Activated naive CD8-positive, alpha-beta T cell treated with anti-CD3 and anti-CD28 coated beads, Interleukin-2, amount 10 ng/mL, durations not matched to agents 7 days and 5 days (primary cell): ENCODE measurements at regions not wholly inside any gene's neighbourhood (a gene's known extent, or its start where the extent isn't known, plus 50 kb on each side); places are given as distances from the start of the nearest gene placed in this dataset.
"Not testable (repeated sequence)": the region's sequence is repeated elsewhere in the genome, so short reads cannot be mapped to it uniquely, and the experiment has no call there.

Source experiments
- ATAC-seq: fragments of 150-1000 bp; cut with Tn5 transposase; one replicate; pipeline ENCODE4 v1.10.0; 2021; ENCODE audit warnings: low read depth, moderate library complexity
- POLR2A ChIA-PET: fragments of 350-600 bp; sonication (Branson Sonifier 250); formaldehyde crosslinking; loops from one replicate; lab custom pipeline; 2021; ENCODE audit warnings: antibody characterized with exemption; lab: Charles Lee
- DNase-seq: peaks from one replicate; pipeline ENCODE4 v3.0.0; 2021
- H3K27ac Mint-ChIP-seq: one replicate; pipeline ENCODE4 v1.8.0; 2022; ENCODE audit warnings: mild to moderate bottlenecking, mixed read lengths
- H3K27me3 Mint-ChIP-seq: one replicate; pipeline ENCODE4 v1.8.0; 2022; ENCODE audit warnings: mild to moderate bottlenecking, moderate library complexity, mixed read lengths
- H3K36me3 Mint-ChIP-seq: one replicate; pipeline ENCODE4 v1.8.0; 2021; ENCODE audit warnings: mild to moderate bottlenecking, mixed read lengths
- H3K4me1 Mint-ChIP-seq: one replicate; pipeline ENCODE4 v1.8.0; 2021; ENCODE audit warnings: mixed read lengths
- H3K4me3 Mint-ChIP-seq: one replicate; pipeline ENCODE4 v1.8.0; 2022; ENCODE audit warnings: mild to moderate bottlenecking, moderate library complexity, mixed read lengths
- H3K9me3 Mint-ChIP-seq: one replicate; pipeline ENCODE4 v1.8.0; 2021; ENCODE audit warnings: mixed read lengths

DNA sequence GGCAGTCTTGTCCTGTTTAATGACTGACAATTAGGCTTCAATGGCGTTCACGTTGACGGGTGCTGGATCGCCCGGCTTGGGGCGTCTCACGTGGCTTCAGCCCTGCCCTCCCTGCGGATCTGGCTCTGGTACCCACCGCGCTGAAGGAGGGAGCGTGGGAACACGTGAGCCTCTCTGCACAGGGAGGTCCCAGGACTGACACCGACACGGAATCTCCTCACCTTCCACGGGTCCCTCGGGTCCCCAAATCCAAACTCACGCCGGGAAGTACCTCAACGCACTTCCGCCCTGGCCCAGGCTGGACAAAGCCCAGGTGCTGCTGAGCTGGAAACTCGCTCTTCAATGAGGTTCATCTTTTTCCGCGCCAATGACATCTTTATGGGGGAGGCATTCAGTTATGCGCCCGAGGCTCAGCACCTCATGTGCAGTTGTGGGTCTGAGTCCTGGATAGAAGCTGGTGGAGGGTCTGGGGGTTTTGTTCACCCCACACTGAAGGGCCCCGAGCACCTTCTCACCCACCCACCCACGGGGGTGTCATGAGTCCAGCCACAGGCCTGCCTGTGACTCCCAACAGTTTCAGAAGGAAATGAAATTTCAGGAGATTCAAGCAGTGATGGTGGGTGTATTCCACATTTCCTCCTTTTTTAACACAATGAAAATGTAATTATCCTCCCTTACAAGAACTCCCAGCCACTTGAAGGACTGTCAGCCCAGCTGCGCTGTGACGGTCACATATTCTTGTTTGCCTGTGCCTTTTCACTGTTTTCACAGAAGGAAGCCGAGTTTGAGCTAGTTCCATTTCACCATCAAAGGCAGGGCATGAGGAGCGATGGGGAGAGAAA is 251.7 kb upstream of the SFSWAP start:
- ATAC-seq (no peak), DNase-seq (no peak)
- Mint-ChIP-seq H3K9me3 (no peaks in the 10 kb centered on the region), H3K27ac (no peak overlapping the region), H3K27me3 (no peaks in the 10 kb centered on the region), H3K4me3 (no peak overlapping the region), H3K4me1 (no peaks in the 10 kb centered on the region), H3K36me3 (no peaks in the 10 kb centered on the region)
- POLR2A ChIA-PET, result no interaction called here

- no peaks in the 10 kb centered on the region for H3K27me3 Mint-ChIP-seq
Measured at GRCh38 chr12:131459773-131460365, 251.0 kb upstream of the SFSWAP start.

GRCh38 chr12:131460520-131460919 is 250.4 kb upstream of the SFSWAP start:
- Mint-ChIP-seq H3K4me3 (no peak overlapping the region), H3K27me3 (no peaks in the 10 kb centered on the region), H3K9me3 (no peaks in the 10 kb centered on the region), H3K36me3 (no peaks in the 10 kb centered on the region), H3K4me1 (no peaks in the 10 kb centered on the region), H3K27ac (no peak overlapping the region)
- POLR2A ChIA-PET, result no interaction called here
- DNase-seq (no peak), ATAC-seq (no peak)

More at GRCh38 chr12:131459773-131460365, 251.0 kb upstream of the SFSWAP start:
- ATAC-seq, result no peak
- Mint-ChIP-seq H3K9me3 (no peaks in the 10 kb centered on the region), H3K36me3 (no peaks in the 10 kb centered on the region), H3K4me1 (no peaks in the 10 kb centered on the region), H3K4me3 (no peak overlapping the region), H3K27ac (no peak overlapping the region)
- no peak for DNase-seq
- POLR2A ChIA-PET, result no interaction called here

DNA sequence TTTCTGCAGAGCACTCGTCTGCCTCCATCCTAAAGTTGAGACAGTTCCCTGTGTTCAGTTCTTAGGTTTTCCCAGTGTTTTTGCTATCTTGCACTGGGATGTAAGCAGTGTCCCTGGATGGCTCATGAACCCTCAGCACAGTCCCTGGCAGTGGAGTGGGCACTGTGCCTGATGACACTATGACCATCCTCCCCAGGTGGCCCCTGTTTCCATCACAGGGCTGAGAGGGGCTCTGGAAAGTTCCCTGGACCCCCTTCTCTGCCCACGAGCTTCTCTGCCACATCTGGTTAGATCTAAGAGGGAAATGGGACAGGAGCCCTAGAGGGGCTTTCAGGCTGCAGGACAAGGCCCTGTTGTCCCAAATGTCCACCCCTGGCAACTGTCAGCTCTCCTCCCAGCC is 249.8 kb upstream of the SFSWAP start:
- H3K27ac Mint-ChIP-seq, result no peak overlapping the region
- POLR2A ChIA-PET, result no interaction called here
- no peaks in the 10 kb centered on the region for H3K4me1 Mint-ChIP-seq
- ATAC-seq, result no peak
- no peak overlapping the region for H3K4me3 Mint-ChIP-seq
- no peaks in the 10 kb centered on the region for H3K27me3 Mint-ChIP-seq
- no peaks in the 10 kb centered on the region for H3K36me3 Mint-ChIP-seq
- no peak for DNase-seq
- H3K9me3 Mint-ChIP-seq, result no peaks in the 10 kb centered on the region

GRCh38 chr12:131463174-131463573 is 247.7 kb upstream of the SFSWAP start:
- Mint-ChIP-seq H3K9me3 (no peaks in the 10 kb centered on the region), H3K27me3 (no peaks in the 10 kb centered on the region), H3K4me1 (no peaks in the 10 kb centered on the region), H3K36me3 (no peaks in the 10 kb centered on the region), H3K4me3 (no peak overlapping the region), H3K27ac (no peak overlapping the region)
- no peak for DNase-seq
- ATAC-seq, result no peak
- POLR2A ChIA-PET, result no interaction called here

- H3K9me3 Mint-ChIP-seq, result no peaks in the 10 kb centered on the region
- DNase-seq, result no peak
- POLR2A ChIA-PET, result no interaction called here
- no peaks in the 10 kb centered on the region for H3K36me3 Mint-ChIP-seq
- ATAC-seq, result no peak
- H3K27me3 Mint-ChIP-seq, result no peaks in the 10 kb centered on the region
- no peak overlapping the region for H3K4me3 Mint-ChIP-seq
- H3K4me1 Mint-ChIP-seq, result no peaks in the 10 kb centered on the region
- no peak overlapping the region for H3K27ac Mint-ChIP-seq
Measured at GRCh38 chr12:131464081-131464480, 246.8 kb upstream of the SFSWAP start.

DNA sequence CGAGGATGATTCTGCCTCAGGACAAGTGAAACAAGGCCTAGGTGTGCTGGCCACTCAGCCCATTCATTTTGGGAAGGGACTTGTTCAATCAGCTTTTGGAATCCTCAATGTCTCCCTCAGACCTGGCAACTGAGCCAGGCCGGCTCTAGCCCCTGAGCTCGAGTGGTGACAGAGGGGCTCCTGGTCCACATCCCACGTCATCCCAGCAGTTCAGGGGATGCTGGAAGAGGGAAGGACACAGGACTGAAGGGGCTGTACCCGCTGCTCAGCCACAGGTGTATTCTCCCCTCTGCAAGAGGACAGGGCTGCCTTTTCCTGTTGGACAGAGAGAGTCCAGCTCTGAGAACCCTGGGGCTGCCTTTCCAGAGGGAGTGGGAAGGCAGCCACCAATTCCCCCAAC is 244.6 kb upstream of the SFSWAP start:
- POLR2A ChIA-PET, result no interaction called here
- no peaks in the 10 kb centered on the region for H3K4me1 Mint-ChIP-seq
- ATAC-seq (no peak), DNase-seq (no peak)
- H3K27ac Mint-ChIP-seq, result no peak overlapping the region
- H3K4me3 Mint-ChIP-seq, result no peak overlapping the region
- no peaks in the 10 kb centered on the region for H3K27me3 Mint-ChIP-seq
- no peaks in the 10 kb centered on the region for H3K9me3 Mint-ChIP-seq
- no peaks in the 10 kb centered on the region for H3K36me3 Mint-ChIP-seq

GRCh38 chr12:131466932-131467331 is 244.0 kb upstream of the SFSWAP start:
- no peak overlapping the region for H3K27ac Mint-ChIP-seq
- POLR2A ChIA-PET, result no interaction called here

GRCh38 chr12:131468206-131468605 is 242.7 kb upstream of the SFSWAP start:
- H3K27me3 Mint-ChIP-seq, result no peaks in the 10 kb centered on the region
- no peak for ATAC-seq
- no peaks in the 10 kb centered on the region for H3K4me1 Mint-ChIP-seq
- H3K4me3 Mint-ChIP-seq, result no peak overlapping the region
- POLR2A ChIA-PET, result no interaction called here
- H3K27ac Mint-ChIP-seq, result no peak overlapping the region
- DNase-seq, result no peak
- no peaks in the 10 kb centered on the region for H3K36me3 Mint-ChIP-seq
- H3K9me3 Mint-ChIP-seq, result no peaks in the 10 kb centered on the region

More at GRCh38 chr12:131466932-131467331, 244.0 kb upstream of the SFSWAP start:
- Mint-ChIP-seq H3K4me3 (no peak overlapping the region), H3K9me3 (no peaks in the 10 kb centered on the region), H3K4me1 (no peaks in the 10 kb centered on the region), H3K27me3 (no peaks in the 10 kb centered on the region), H3K36me3 (no peaks in the 10 kb centered on the region)
- ATAC-seq (no peak), DNase-seq (no peak)

GRCh38 chr12:131469945-131470344 is 240.9 kb upstream of the SFSWAP start:
- H3K4me1 Mint-ChIP-seq, H3K27me3 Mint-ChIP-seq, POLR2A ChIA-PET: not testable (repeated sequence)

GRCh38 chr12:131471271-131471905 is 239.5 kb upstream of the SFSWAP start:
- Mint-ChIP-seq H3K9me3 (no peaks in the 10 kb centered on the region), H3K27me3 (no peaks in the 10 kb centered on the region), H3K4me3 (no peak overlapping the region), H3K36me3 (no peaks in the 10 kb centered on the region), H3K4me1 (peaks cover 3% of the 10 kb centered on the region), H3K27ac (no peak overlapping the region)
- DNase-seq (no peak), ATAC-seq (no peak)
- POLR2A ChIA-PET, result no interaction called here

More at GRCh38 chr12:131469945-131470344, 240.9 kb upstream of the SFSWAP start:
- DNase-seq, H3K9me3 Mint-ChIP-seq, H3K4me3 Mint-ChIP-seq, ATAC-seq, H3K36me3 Mint-ChIP-seq, H3K27ac Mint-ChIP-seq: not testable (repeated sequence)

DNA sequence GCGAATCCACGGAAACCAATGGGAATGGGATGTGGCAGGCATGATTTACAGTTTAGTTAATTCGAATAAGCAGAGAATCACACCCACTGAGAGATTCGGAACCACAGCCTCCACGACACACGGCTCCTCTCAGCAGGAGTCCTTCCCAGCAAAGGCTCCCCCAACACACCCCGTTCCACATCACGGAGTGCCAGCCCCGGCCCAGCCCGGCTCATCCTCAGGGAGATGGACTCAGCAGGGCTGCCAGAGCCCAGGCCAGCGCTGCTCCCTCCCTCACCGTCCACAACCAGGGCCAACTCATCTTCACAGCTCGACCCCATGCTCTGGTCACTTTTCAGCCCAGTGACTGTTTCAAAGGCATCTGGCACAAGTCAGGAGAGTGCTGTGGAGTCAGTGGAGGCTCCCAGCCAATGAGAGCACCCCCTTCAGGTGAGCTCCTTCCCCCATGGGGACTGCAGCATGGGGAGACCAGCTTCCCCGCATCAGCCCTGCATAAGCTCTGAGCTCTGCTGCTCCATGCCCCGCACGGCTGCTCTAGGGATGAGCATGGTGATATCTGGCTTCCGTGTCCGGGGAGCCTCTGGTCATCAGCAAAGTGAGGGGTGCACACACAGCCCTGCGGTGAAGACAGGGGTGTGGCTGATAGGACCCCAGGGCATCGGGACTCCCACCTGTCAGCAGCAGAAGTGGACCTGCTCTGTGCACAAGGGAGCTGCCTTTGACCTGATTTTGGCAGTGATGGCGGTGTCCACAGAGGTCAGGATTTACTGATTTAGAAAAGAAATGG is 238.8 kb upstream of the SFSWAP start:
- H3K36me3 Mint-ChIP-seq, result no peaks in the 10 kb centered on the region

GRCh38 chr12:131473261-131473660 is 237.6 kb upstream of the SFSWAP start:
- DNase-seq (no peak), ATAC-seq (no peak)
- no peak overlapping the region for H3K4me3 Mint-ChIP-seq
- no peaks in the 10 kb centered on the region for H3K36me3 Mint-ChIP-seq
- H3K9me3 Mint-ChIP-seq, result no peaks in the 10 kb centered on the region
- H3K27ac Mint-ChIP-seq, result no peak overlapping the region
- H3K4me1 Mint-ChIP-seq, result peaks cover 3% of the 10 kb centered on the region
- POLR2A ChIA-PET, result no interaction called here
- no peaks in the 10 kb centered on the region for H3K27me3 Mint-ChIP-seq

More for the DNA sequence above, 238.8 kb upstream of the SFSWAP start:
- ATAC-seq (no peak), DNase-seq (no peak)
- POLR2A ChIA-PET, result no interaction called here
- Mint-ChIP-seq H3K27ac (no peak overlapping the region), H3K4me3 (no peak overlapping the region), H3K9me3 (no peaks in the 10 kb centered on the region), H3K27me3 (no peaks in the 10 kb centered on the region), H3K4me1 (peaks cover 3% of the 10 kb centered on the region)
